ENCODE measurements at regions not wholly inside any gene's neighbourhood (a gene's known extent, or its start where the extent isn't known, plus 50 kb on each side); places are given as distances from the start of the nearest gene placed in this dataset.

DNA sequence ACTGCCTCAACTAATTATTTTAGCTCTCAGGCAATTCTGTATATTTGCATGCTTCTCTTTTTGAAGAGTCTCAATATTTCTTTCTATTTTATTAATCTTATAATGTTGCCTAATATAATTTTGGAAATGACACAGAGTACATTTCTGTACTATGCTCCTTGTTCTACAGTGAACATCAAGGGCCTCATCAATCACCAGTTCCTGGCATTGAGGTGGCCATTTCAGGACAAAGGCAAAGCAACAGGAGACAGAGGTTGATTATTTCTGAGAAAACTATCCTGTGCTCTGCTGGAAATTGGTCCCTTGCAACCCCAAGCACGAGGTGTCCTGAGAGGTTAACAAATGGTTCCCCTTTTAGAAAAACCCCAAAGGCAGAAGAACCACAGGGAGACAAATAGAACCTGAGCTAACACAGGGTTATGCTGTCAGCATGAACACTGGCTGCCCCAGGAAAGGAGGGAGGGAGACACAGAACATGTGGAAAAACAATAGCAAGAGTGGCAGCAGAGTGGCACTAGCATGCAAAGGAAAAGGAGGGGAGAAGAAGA is 63.9 kb upstream of the VAV3 start:
- TF ChIP-seq, protein P1, sequence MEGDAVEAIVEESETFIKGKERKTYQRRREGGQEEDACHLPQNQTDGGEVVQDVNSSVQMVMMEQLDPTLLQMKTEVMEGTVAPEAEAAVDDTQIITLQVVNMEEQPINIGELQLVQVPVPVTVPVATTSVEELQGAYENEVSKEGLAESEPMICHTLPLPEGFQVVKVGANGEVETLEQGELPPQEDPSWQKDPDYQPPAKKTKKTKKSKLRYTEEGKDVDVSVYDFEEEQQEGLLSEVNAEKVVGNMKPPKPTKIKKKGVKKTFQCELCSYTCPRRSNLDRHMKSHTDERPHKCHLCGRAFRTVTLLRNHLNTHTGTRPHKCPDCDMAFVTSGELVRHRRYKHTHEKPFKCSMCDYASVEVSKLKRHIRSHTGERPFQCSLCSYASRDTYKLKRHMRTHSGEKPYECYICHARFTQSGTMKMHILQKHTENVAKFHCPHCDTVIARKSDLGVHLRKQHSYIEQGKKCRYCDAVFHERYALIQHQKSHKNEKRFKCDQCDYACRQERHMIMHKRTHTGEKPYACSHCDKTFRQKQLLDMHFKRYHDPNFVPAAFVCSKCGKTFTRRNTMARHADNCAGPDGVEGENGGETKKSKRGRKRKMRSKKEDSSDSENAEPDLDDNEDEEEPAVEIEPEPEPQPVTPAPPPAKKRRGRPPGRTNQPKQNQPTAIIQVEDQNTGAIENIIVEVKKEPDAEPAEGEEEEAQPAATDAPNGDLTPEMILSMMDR (conservative IDR thresholded peaks at IDR 0.05; ENCODE audit: low read length), result no peak
- TF ChIP-seq EZH2phosphoT487 (IDR thresholded peaks at IDR 0.05; ENCODE audit: borderline replicate concordance, low read depth, low read length), result no peak
